GM23338 (cell line): ENCODE measurements at regions not wholly inside any gene's neighbourhood (a gene's known extent, or its start where the extent isn't known, plus 50 kb on each side); places are given as distances from the start of the nearest gene placed in this dataset.

Experiments used
- ATAC-seq: fragments of 200-7000 bp; cut with Tn5 transposase; 3 replicates; pipeline ENCODE4 v1.9.1; 2020
- DNase-seq: peaks from one replicate; pipeline ENCODE4 v3.0.0-alpha.2; 2015; ENCODE audit warnings: low spot score
- H2AFZ ChIP-seq: fragments of 200-600 bp; sonication (generic); 2 replicates; pipeline ENCODE4 v1.8.0; 2016; ENCODE audit warnings: antibody characterized with exemption, mild to moderate bottlenecking, moderate library complexity
- H3F3A ChIP-seq: fragments of 200-600 bp; sonication (generic); replicated peaks from 2 replicates; pipeline ENCODE4 v1.8.0; 2017; ENCODE audit warnings: antibody characterized with exemption, mixed run types, low read depth
- H3K27ac ChIP-seq: fragments of 200-600 bp; sonication (generic); 2 replicates; pipeline ENCODE4 v1.6.1; 2016; ENCODE audit warnings: low read depth
- H3K27me3 ChIP-seq: fragments of 200-600 bp; sonication (generic); 2 replicates; pipeline ENCODE4 v1.8.0; 2016; ENCODE audit warnings: mild to moderate bottlenecking, mixed run types, moderate library complexity; ENCODE audit not compliant: insufficient read depth
- H3K36me3 ChIP-seq: fragments of 200-600 bp; sonication (generic); 2 replicates; pipeline ENCODE4 v1.8.0; 2016; ENCODE audit warnings: mild to moderate bottlenecking; ENCODE audit not compliant: insufficient read depth
- H3K4me1 ChIP-seq: fragments of 200-600 bp; sonication (generic); 2 replicates; pipeline ENCODE4 v1.8.0; 2016; ENCODE audit warnings: mild to moderate bottlenecking, moderate library complexity; ENCODE audit not compliant: insufficient read depth
- H3K4me2 ChIP-seq: fragments of 200-600 bp; sonication (generic); 2 replicates; pipeline ENCODE4 v1.7.1; 2017; ENCODE audit warnings: mixed run types
- H3K4me3 ChIP-seq: fragments of 200-600 bp; sonication (generic); 2 replicates; pipeline ENCODE4 v1.6.1; 2016; ENCODE audit warnings: mixed run types
- H3K79me2 ChIP-seq: fragments of 200-600 bp; sonication (generic); replicated peaks from 2 replicates; pipeline ENCODE4 v1.8.0; 2017; ENCODE audit warnings: mild to moderate bottlenecking; ENCODE audit not compliant: insufficient read depth
- H3K9me2 ChIP-seq: fragments of 200-600 bp; sonication (generic); 2 replicates; pipeline ENCODE4 v1.8.0; 2017; ENCODE audit not compliant: insufficient read depth
- H4K20me1 ChIP-seq: fragments of 200-600 bp; sonication (generic); replicated peaks from 2 replicates; pipeline ENCODE4 v1.8.0; 2017; ENCODE audit warnings: mild to moderate bottlenecking; ENCODE audit not compliant: insufficient read depth
- H3K27ac Mint-ChIP-seq: 2 replicates; pipeline ENCODE4 v1.8.0; 2020; ENCODE audit warnings: inconsistent platforms, mild to moderate bottlenecking, moderate library complexity, mixed read lengths
- H3K27me3 Mint-ChIP-seq: 3 replicates; pipeline ENCODE4 v1.8.0; 2022; ENCODE audit warnings: low read depth, mild to moderate bottlenecking, moderate library complexity, mixed read lengths, inconsistent platforms; ENCODE audit not compliant: insufficient read depth, poor library complexity
- H3K36me3 Mint-ChIP-seq: 3 replicates; pipeline ENCODE4 v1.8.0; 2021; ENCODE audit warnings: low read depth, mild to moderate bottlenecking, inconsistent platforms, moderate library complexity, mixed read lengths
- H3K4me1 Mint-ChIP-seq: 3 replicates; pipeline ENCODE4 v1.8.0; 2020; ENCODE audit warnings: mild to moderate bottlenecking, inconsistent platforms, mixed read lengths
- H3K4me3 Mint-ChIP-seq: 3 replicates; pipeline ENCODE4 v1.8.0; 2021; ENCODE audit warnings: moderate library complexity, mild to moderate bottlenecking, inconsistent platforms, mixed read lengths
- H3K9me3 Mint-ChIP-seq: 3 replicates; pipeline ENCODE4 v1.8.0; 2020; ENCODE audit warnings: moderate library complexity, mild to moderate bottlenecking, inconsistent platforms, mixed read lengths
- CREB1 ChIP-seq: fragments of 250-450 bp; sonication (Bioruptor Pico); IDR thresholded peaks from 2 replicates; pipeline ENCODE4 v1.5.0; 2020; ENCODE audit warnings: low read depth, mild to moderate bottlenecking, moderate library complexity
- CTCF ChIP-seq, 2 experiments: fragments of 200-600 bp in 1 of 2; sonication (generic) in 1 of 2; conservative IDR thresholded peaks; 2 replicates each; pipeline versions ENCODE4 v1.5.1 to v1.6.1; 2016 to 2017; ENCODE audit warnings: antibody characterized with exemption in 2 of 2, low read depth in 2 of 2, mild to moderate bottlenecking in 2 of 2, moderate library complexity in 1 of 2
- ETS1 ChIP-seq: IDR thresholded peaks from 2 replicates; pipeline ENCODE4 v1.6.1; 2016; ENCODE audit warnings: antibody characterized with exemption
- EZH2 ChIP-seq: fragments of 200-600 bp; sonication (generic); IDR thresholded peaks from one replicate; pipeline ENCODE4 v1.8.0; 2017; ENCODE audit warnings: antibody characterized with exemption, mild to moderate bottlenecking, low read depth; ENCODE audit not compliant: unreplicated experiment
- EZH2phosphoT487 ChIP-seq: fragments of 200-600 bp; sonication (generic); IDR thresholded peaks from one replicate; pipeline ENCODE4 v1.8.1; 2018; ENCODE audit warnings: antibody characterized with exemption; ENCODE audit not compliant: unreplicated experiment
- JUNB ChIP-seq: IDR thresholded peaks from one replicate; pipeline ENCODE4 v1.6.1; 2016; ENCODE audit warnings: antibody characterized with exemption; ENCODE audit not compliant: unreplicated experiment
- POLR2AphosphoS5 ChIP-seq: IDR thresholded peaks from 2 replicates; pipeline ENCODE4 v1.6.1; 2016; ENCODE audit warnings: antibody characterized with exemption, low read depth
- REST ChIP-seq: IDR thresholded peaks from one replicate; pipeline ENCODE4 v1.6.1; 2018; ENCODE audit warnings: antibody characterized with exemption; ENCODE audit not compliant: unreplicated experiment
- ZNF114 ChIP-seq: fragments of 250-450 bp; sonication (Bioruptor Pico); IDR thresholded peaks from 2 replicates; pipeline ENCODE4 v1.5.0; 2020; ENCODE audit warnings: mild to moderate bottlenecking, moderate library complexity

GRCh38 chr1:229859026-229859425 lies 208.0 kb upstream of the GALNT2 start (continued):
- TF ChIP-seq REST (no peak), ZNF114 (no peak), EZH2 (no peak)

- Histone ChIP-seq H3K79me2 (no peaks in the 10 kb centered on the region), H3F3A (no peaks in the 10 kb centered on the region), H3K4me1 (peaks cover 15% of the 10 kb centered on the region; the same call in 1 of the 2 replicates), H3K4me2 (no peak overlapping the region), H3K27me3 (no peaks in the 10 kb centered on the region), H4K20me1 (no peaks in the 10 kb centered on the region), H3K27ac (no peak overlapping the region), H2AFZ (peak overlapping the region; percentile 66; the same call in 1 of the 2 replicates), H3K4me3 (no peak overlapping the region), H3K36me3 (no peaks in the 10 kb centered on the region), H3K9me2 (peaks cover 7% of the 10 kb centered on the region)
- H3K9me3 Mint-ChIP-seq: no peaks in the 10 kb centered on the region
- DNase-seq: no peak
- no peak for ATAC-seq
- no peak overlapping the region for H3K4me3 Mint-ChIP-seq
- peaks cover 7% of the 10 kb centered on the region for H3K27me3 Mint-ChIP-seq
- no peak overlapping the region for H3K27ac Mint-ChIP-seq
- H3K4me1 Mint-ChIP-seq: peaks cover 16% of the 10 kb centered on the region
- no peaks in the 10 kb centered on the region for H3K36me3 Mint-ChIP-seq
- no peak for TF ChIP-seq CREB1
- no peak for TF ChIP-seq REST
- TF ChIP-seq EZH2phosphoT487: no peak
- TF ChIP-seq POLR2AphosphoS5: no peak
- no peak for TF ChIP-seq CTCF (conservative IDR thresholded peaks at IDR 0.05; ENCODE audit: low read depth in 2 of 2)
- no peak for TF ChIP-seq JUNB
- no peak for TF ChIP-seq ETS1
- no peak for TF ChIP-seq EZH2
These were observed 206.1 kb upstream of the GALNT2 start for GRCh38 chr1:229860926-229861325.
